ENCODE measurements at regions not wholly inside any gene's neighbourhood (a gene's known extent, or its start where the extent isn't known, plus 50 kb on each side); places are given as distances from the start of the nearest gene placed in this dataset.

DNA sequence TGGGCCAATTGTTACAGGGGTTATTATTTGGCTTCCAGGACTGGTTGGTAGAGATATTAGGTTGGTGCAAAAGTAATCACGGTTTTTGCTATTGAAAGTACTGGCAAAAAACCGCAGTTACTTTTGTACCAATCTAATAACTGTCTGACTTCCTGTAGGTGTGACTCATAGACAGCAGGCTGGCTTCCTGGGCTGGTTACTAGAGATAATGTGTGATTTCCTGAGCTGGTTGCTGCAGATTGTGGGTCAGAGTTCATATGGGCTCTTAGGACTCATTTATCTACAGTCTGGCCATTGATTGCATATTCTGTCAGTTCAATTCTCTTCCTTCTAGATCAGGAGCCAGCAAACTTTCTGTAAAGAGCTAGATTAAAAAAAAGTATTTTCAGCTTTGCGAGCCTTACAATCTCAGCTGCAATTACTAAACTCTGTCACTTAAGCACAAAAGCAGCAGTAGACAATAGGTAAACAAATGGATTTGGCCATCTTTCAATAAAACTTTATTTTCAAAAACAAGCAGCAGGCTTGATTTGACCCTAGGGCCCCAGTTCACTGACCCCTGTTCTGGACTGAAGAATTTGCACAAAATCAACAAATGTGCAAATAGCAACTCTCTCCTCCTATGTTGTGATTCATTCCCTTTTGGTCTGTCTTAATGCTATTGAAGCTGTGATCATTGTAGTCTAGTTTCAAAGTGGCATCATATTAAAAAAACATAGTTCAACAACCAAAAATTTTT, 50.8 kb upstream of the BOD1L1 start:
- Histone ChIP-seq H3K4me3 (no peak overlapping the region), H3K27ac (no peak overlapping the region), H3K4me1 (no peaks in the 10 kb centered on the region), H3K36me3 (no peaks in the 10 kb centered on the region), H3K9me3 (peaks cover 0 to 34% (median 17%) of the 10 kb centered on the region in 8 donors), H3K27me3 (replicated peaks in 1 of 7) (no peaks in the 10 kb centered on the region)
- no peak for TF ChIP-seq POLR2A (IDR thresholded peaks at IDR 0.05)
- no peak for TF ChIP-seq POLR2AphosphoS5 (IDR thresholded peaks at IDR 0.05)
- TF ChIP-seq, protein P1, sequence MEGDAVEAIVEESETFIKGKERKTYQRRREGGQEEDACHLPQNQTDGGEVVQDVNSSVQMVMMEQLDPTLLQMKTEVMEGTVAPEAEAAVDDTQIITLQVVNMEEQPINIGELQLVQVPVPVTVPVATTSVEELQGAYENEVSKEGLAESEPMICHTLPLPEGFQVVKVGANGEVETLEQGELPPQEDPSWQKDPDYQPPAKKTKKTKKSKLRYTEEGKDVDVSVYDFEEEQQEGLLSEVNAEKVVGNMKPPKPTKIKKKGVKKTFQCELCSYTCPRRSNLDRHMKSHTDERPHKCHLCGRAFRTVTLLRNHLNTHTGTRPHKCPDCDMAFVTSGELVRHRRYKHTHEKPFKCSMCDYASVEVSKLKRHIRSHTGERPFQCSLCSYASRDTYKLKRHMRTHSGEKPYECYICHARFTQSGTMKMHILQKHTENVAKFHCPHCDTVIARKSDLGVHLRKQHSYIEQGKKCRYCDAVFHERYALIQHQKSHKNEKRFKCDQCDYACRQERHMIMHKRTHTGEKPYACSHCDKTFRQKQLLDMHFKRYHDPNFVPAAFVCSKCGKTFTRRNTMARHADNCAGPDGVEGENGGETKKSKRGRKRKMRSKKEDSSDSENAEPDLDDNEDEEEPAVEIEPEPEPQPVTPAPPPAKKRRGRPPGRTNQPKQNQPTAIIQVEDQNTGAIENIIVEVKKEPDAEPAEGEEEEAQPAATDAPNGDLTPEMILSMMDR (IDR thresholded peaks at IDR 0.05 in 8 of 11, conservative IDR thresholded peaks at IDR 0.05 in 3 of 11), result no peak
- intact Hi-C loops (cut with DNase I; ENCODE audit: low total_unique reads), result no loop called here
- 86 to 93% (median 91%) methylated on average over 3 of the region's 3 CpGs for WGBS, 5 donors
- DNase-seq, result no peak

DNA sequence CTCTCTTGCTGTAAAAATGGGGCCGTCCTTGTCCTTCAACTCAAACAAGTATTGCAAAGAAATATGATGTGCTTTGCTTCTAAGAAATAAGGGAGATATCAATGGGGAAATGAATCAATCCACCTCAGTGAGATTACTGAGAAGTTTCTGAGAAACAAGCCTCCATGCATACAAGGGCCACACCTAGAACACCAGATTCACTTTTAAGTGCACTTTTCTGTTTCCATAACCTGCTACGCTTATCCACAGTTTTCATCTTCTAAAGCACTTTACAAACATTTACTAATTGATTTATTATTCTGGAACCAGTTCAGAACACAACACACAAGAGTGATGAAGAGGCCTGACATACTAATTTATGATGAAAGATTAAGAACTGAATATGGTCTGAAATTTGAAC, 54.0 kb upstream of the BOD1L1 start:
- intact Hi-C loops (cut with DNase I; ENCODE audit: low total_unique reads), result no loop called here
- WGBS, 5 donors, result 81 to 94% (median 86%) methylated on average over 2 of the region's 2 CpGs

GRCh38 chr4:13694256-13694655, 66.7 kb upstream of the BOD1L1 start:
- Histone ChIP-seq H3K27me3 (replicated peaks in 1 of 7) (no peaks in the 10 kb centered on the region), H3K4me3 (no peak overlapping the region), H3K36me3 (no peaks in the 10 kb centered on the region), H3K9me3 (peaks cover 0 to 28% (median 18%) of the 10 kb centered on the region in 8 donors), H3K4me1 (no peaks in the 10 kb centered on the region), H3K27ac (no peak overlapping the region)
- no peak for DNase-seq
- WGBS, 5 donors, result 20 to 75% (median 65%) methylated on average over 1 of the region's 1 CpG
- TF ChIP-seq POLR2AphosphoS5 (IDR thresholded peaks at IDR 0.05) (no peak), POLR2A (IDR thresholded peaks at IDR 0.05) (no peak)
- TF ChIP-seq, protein P1 (IDR thresholded peaks at IDR 0.05 in 8 of 11, conservative IDR thresholded peaks at IDR 0.05 in 3 of 11), result no peak
- intact Hi-C loops (cut with DNase I; ENCODE audit: low total_unique reads), result no loop called here

More for the DNA sequence above, 54.0 kb upstream of the BOD1L1 start:
- Histone ChIP-seq H3K36me3 (no peaks in the 10 kb centered on the region), H3K27ac (no peak overlapping the region), H3K4me1 (no peaks in the 10 kb centered on the region), H3K9me3 (peaks cover 0 to 61% (median 35%) of the 10 kb centered on the region in 8 donors), H3K27me3 (replicated peaks in 1 of 7) (no peaks in the 10 kb centered on the region), H3K4me3 (no peak overlapping the region)
- no peak for DNase-seq
- TF ChIP-seq, protein P1 (IDR thresholded peaks at IDR 0.05 in 8 of 11, conservative IDR thresholded peaks at IDR 0.05 in 3 of 11), result no peak
- no peak for TF ChIP-seq POLR2A (IDR thresholded peaks at IDR 0.05)

- TF ChIP-seq POLR2A (IDR thresholded peaks at IDR 0.05) (no peak), POLR2AphosphoS5 (IDR thresholded peaks at IDR 0.05) (no peak)
- TF ChIP-seq, protein P1 (IDR thresholded peaks at IDR 0.05 in 8 of 11, conservative IDR thresholded peaks at IDR 0.05 in 3 of 11), result no peak
- no peak overlapping the region for H3K27ac ChIP-seq
- intact Hi-C loops (cut with DNase I; ENCODE audit: low total_unique reads), result no loop called here
- H3K27me3 ChIP-seq (replicated peaks in 1 of 7), result no peaks in the 10 kb centered on the region
- 88 to 98% (median 95%) methylated on average over 2 of the region's 2 CpGs for WGBS, 5 donors
- H3K4me1 ChIP-seq, result no peaks in the 10 kb centered on the region
- H3K4me3 ChIP-seq, result no peak overlapping the region
- DNase-seq, result no peak
- H3K36me3 ChIP-seq, result no peaks in the 10 kb centered on the region
- H3K9me3 ChIP-seq, result no peaks in the 10 kb centered on the region
Measured at GRCh38 chr4:13698296-13698695, 70.8 kb upstream of the BOD1L1 start.

Data from spleen (tissue), 11 donors.